ENCODE measurements at regions not wholly inside any gene's neighbourhood (a gene's known extent, or its start where the extent isn't known, plus 50 kb on each side); places are given as distances from the start of the nearest gene placed in this dataset.
"Not testable (repeated sequence)": the region's sequence is repeated elsewhere in the genome, so short reads cannot be mapped to it uniquely, and the experiment has no call there.

GRCh38 chr9:120338340-120338739, 241.6 kb downstream of the CDK5RAP2 start:
- intact Hi-C loops (cut with DNase I) = no loop called here
- DNase-seq = no peak

GRCh38 chr9:120337131-120337530, 242.8 kb downstream of the CDK5RAP2 start:
- intact Hi-C loops (cut with DNase I) = no loop called here
- DNase-seq = no peak

GRCh38 chr9:120336753-120337090, 243.2 kb downstream of the CDK5RAP2 start:
- DNase-seq = no peak
- intact Hi-C loops (cut with DNase I) = no loop called here

- intact Hi-C loops (cut with DNase I) = no loop called here
These were observed 243.8 kb downstream of the CDK5RAP2 start for GRCh38 chr9:120336021-120336752.

GRCh38 chr9:120331913-120332312, 248.1 kb downstream of the CDK5RAP2 start:
- intact Hi-C loops (cut with DNase I) = no loop called here
- no peak for DNase-seq

More at GRCh38 chr9:120336021-120336752, 243.8 kb downstream of the CDK5RAP2 start:
- no peak for DNase-seq

- no peak for DNase-seq
- intact Hi-C loops (cut with DNase I) = no loop called here
These were observed 249.9 kb downstream of the CDK5RAP2 start for GRCh38 chr9:120330031-120330430.

- intact Hi-C loops (cut with DNase I) = no loop called here
- no peak for DNase-seq
These were observed 252.6 kb downstream of the CDK5RAP2 start for GRCh38 chr9:120327322-120327721.

GRCh38 chr9:120326049-120326693, 253.8 kb downstream of the CDK5RAP2 start:
- DNase-seq = no peak
- intact Hi-C loops (cut with DNase I) = no loop called here

GRCh38 chr9:120324996-120325642, 254.8 kb downstream of the CDK5RAP2 start:
- intact Hi-C loops (cut with DNase I) = no loop called here
- DNase-seq = no peak

- intact Hi-C loops (cut with DNase I) = no loop called here
These were observed 255.5 kb downstream of the CDK5RAP2 start for GRCh38 chr9:120324461-120324860.

GRCh38 chr9:120323125-120323524, 256.8 kb downstream of the CDK5RAP2 start:
- intact Hi-C loops (cut with DNase I) = no loop called here
- no peak for DNase-seq

More at GRCh38 chr9:120324461-120324860, 255.5 kb downstream of the CDK5RAP2 start:
- DNase-seq = no peak

- intact Hi-C loops (cut with DNase I) = no loop called here
- DNase-seq = no peak
These were observed 260.5 kb downstream of the CDK5RAP2 start for GRCh38 chr9:120319452-120319851.

- DNase-seq = no peak
- intact Hi-C loops (cut with DNase I) = no loop called here
These were observed 264.8 kb downstream of the CDK5RAP2 start for GRCh38 chr9:120315154-120315553.

- intact Hi-C loops (cut with DNase I) = no loop called here
- DNase-seq = no peak
These were observed 267.9 kb downstream of the CDK5RAP2 start for GRCh38 chr9:120312031-120312430.

GRCh38 chr9:120310035-120310434, 269.9 kb downstream of the CDK5RAP2 start:
- intact Hi-C loops (cut with DNase I) = no loop called here
- DNase-seq = no peak

GRCh38 chr9:120308495-120308894, 271.5 kb downstream of the CDK5RAP2 start:
- intact Hi-C loops (cut with DNase I) = no loop called here
- DNase-seq = no peak

GRCh38 chr9:120307599-120307998, 272.4 kb downstream of the CDK5RAP2 start:
- no peak for DNase-seq
- intact Hi-C loops (cut with DNase I) = no loop called here

- intact Hi-C loops (cut with DNase I) = no loop called here
- DNase-seq = no peak
These were observed 273.4 kb downstream of the CDK5RAP2 start for GRCh38 chr9:120306561-120306960.

- intact Hi-C loops (cut with DNase I) = no loop called here
These were observed 273.9 kb downstream of the CDK5RAP2 start for GRCh38 chr9:120306088-120306487.

GRCh38 chr9:120304896-120305295, 275.1 kb downstream of the CDK5RAP2 start:
- intact Hi-C loops (cut with DNase I) = not testable (repeated sequence)

More at GRCh38 chr9:120306088-120306487, 273.9 kb downstream of the CDK5RAP2 start:
- no peak for DNase-seq

GRCh38 chr9:120303519-120303918, 276.4 kb downstream of the CDK5RAP2 start:
- intact Hi-C loops (cut with DNase I) = no loop called here

More at GRCh38 chr9:120304896-120305295, 275.1 kb downstream of the CDK5RAP2 start:
- not testable (repeated sequence) for DNase-seq

GRCh38 chr9:120299785-120300184, 280.2 kb downstream of the CDK5RAP2 start:
- DNase-seq = no peak
- intact Hi-C loops (cut with DNase I) = no loop called here

More at GRCh38 chr9:120303519-120303918, 276.4 kb downstream of the CDK5RAP2 start:
- DNase-seq = no peak

Data from posterior cingulate gyrus (tissue), 11 donors.